Cardiac muscle cell (in vitro differentiated cells and primary cell): ENCODE measurements at regions not wholly inside any gene's neighbourhood (a gene's known extent, or its start where the extent isn't known, plus 50 kb on each side); places are given as distances from the start of the nearest gene placed in this dataset.

ENCODE experiments used
- DNase-seq, 2 donors: peaks; one replicate each; pipeline versions ENCODE4 v3.0.0 to v3.0.0-alpha.2; 2010 to 2017; ENCODE audit warnings: low read depth in 1 of 2, low spot score in 1 of 2
- H3K27ac ChIP-seq: fragments of 200-600 bp; sonication (generic); 2 replicates; pipeline ENCODE4 v1.5.1; 2016
- H3K27me3 ChIP-seq: fragments of 200-600 bp; sonication (generic); 2 replicates; pipeline ENCODE4 v1.6.0; 2016; ENCODE audit warnings: control low read depth
- H3K36me3 ChIP-seq: fragments of 200-600 bp; sonication (generic); 2 replicates; pipeline ENCODE4 v1.5.1; 2016; ENCODE audit warnings: control low read depth
- H3K4me1 ChIP-seq: fragments of 200-600 bp; sonication (generic); 2 replicates; pipeline ENCODE4 v1.8.1; 2017; ENCODE audit warnings: low read depth, mild to moderate bottlenecking, mixed run types
- H3K4me3 ChIP-seq: fragments of 200-600 bp; sonication (generic); 2 replicates; pipeline ENCODE4 v1.5.1; 2016; ENCODE audit warnings: mild to moderate bottlenecking
- H3K9me3 ChIP-seq: fragments of 200-600 bp; sonication (generic); 2 replicates; pipeline ENCODE4 v1.5.1; 2017; ENCODE audit warnings: low read depth, mild to moderate bottlenecking, control low read depth
- TF ChIP-seq, protein P1 (sequence below): IDR thresholded peaks from 2 replicates; pipeline ENCODE4 v1.5.1; 2012; ENCODE audit warnings: low read depth, mild to moderate bottlenecking, low read length

DNA sequence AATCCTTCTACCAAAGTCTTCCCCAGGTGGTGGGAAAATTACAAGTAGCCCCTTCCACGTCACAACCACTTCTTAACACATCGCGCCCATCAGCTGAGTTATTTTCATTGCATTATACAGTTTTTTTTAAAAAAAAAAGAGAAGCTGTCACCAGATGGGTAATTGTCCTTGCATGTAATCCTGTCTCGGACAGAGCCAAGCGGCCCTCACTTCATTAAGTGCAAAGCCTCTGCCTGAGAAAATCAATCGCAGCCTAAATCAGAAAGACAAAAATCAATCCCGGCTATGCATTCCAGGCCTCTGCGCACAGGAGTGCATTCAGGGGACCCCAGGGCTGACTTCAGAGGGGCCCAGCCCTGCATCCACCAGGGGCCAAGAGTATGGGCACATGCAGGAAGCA, 538.9 kb downstream of the NPHP4 start:
- H3K9me3 ChIP-seq = no peaks in the 10 kb centered on the region
- H3K36me3 ChIP-seq = no peaks in the 10 kb centered on the region
- no peak overlapping the region for H3K4me3 ChIP-seq
- DNase-seq = no peak
- H3K4me1 ChIP-seq = no peaks in the 10 kb centered on the region
- TF ChIP-seq, protein P1, sequence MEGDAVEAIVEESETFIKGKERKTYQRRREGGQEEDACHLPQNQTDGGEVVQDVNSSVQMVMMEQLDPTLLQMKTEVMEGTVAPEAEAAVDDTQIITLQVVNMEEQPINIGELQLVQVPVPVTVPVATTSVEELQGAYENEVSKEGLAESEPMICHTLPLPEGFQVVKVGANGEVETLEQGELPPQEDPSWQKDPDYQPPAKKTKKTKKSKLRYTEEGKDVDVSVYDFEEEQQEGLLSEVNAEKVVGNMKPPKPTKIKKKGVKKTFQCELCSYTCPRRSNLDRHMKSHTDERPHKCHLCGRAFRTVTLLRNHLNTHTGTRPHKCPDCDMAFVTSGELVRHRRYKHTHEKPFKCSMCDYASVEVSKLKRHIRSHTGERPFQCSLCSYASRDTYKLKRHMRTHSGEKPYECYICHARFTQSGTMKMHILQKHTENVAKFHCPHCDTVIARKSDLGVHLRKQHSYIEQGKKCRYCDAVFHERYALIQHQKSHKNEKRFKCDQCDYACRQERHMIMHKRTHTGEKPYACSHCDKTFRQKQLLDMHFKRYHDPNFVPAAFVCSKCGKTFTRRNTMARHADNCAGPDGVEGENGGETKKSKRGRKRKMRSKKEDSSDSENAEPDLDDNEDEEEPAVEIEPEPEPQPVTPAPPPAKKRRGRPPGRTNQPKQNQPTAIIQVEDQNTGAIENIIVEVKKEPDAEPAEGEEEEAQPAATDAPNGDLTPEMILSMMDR = no peak
- H3K27ac ChIP-seq = no peak overlapping the region
- H3K27me3 ChIP-seq = peaks cover 16% of the 10 kb centered on the region

DNA sequence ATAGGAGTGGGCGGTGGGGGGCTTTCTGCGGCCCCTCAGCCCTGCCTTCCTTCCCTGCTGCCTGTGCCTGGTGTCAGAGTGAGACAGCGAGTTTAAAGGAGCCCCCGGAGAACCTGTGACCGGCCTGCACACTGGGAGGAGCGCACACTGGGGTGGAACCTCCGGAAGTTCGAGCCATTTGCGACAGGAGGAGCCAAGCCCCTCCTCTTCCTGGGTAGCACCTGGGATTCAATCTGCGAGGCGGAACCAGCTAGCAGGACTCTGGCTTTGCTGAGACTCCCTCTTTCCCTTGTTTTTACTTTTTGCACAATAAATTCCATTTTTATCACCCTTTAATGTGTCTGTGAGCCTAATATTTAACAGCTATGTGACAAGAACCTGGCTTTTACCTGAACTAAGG, 540.6 kb downstream of the NPHP4 start:
- Histone ChIP-seq H3K27me3 (peaks cover 13% of the 10 kb centered on the region), H3K36me3 (no peaks in the 10 kb centered on the region), H3K4me3 (no peak overlapping the region), H3K27ac (no peak overlapping the region), H3K9me3 (no peaks in the 10 kb centered on the region), H3K4me1 (no peaks in the 10 kb centered on the region)
- TF ChIP-seq, protein P1 = no peak
- DNase-seq = no peak

DNA sequence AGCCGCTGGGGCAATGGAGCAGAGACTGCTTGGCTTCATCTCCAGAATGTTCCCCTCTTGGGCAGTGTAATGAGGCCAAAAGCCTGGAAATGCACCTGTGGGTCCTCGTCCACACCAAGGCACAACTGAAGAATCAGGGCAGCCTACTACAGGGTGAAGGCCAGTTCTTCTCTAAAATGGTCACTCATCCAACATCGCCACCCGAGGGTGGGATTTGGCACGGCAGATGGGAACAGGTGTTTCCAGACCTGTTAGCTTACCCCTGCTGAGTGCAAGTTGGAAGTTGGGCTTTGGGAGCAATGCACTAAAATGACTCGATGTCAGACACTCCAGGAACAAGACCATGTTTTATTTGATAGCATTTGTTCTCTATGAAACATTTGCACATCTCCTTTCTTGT, 543.7 kb downstream of the NPHP4 start:
- Histone ChIP-seq H3K4me3 (no peak overlapping the region), H3K27me3 (no peaks in the 10 kb centered on the region), H3K9me3 (no peaks in the 10 kb centered on the region), H3K36me3 (no peaks in the 10 kb centered on the region), H3K4me1 (no peaks in the 10 kb centered on the region), H3K27ac (no peak overlapping the region)
- TF ChIP-seq, protein P1 = no peak
- DNase-seq = no peak

DNA sequence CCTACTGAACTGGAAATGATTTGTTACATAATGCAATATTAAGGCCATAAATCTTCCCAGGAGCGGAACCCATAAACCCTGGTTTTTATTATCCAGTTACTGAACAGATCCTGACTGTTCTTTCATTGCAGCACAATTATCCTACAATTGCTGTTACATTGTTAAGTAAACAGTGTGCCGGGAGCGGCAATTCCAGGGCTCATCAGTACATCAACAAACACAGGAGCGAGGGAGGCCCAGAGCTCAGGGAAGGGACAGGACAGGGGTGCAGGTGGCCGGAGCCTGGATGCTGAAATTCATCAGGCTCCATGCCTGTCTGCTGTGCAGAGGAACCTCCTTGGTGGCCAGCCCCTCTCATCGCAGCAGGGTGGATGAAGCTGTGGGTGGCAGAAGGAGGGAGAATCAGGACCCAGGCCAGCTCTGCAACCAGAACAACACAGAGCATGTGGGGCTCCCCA, 544.7 kb downstream of the NPHP4 start:
- H3K27ac ChIP-seq = no peak overlapping the region
- TF ChIP-seq, protein P1 = no peak
- no peak overlapping the region for H3K4me3 ChIP-seq
- no peaks in the 10 kb centered on the region for H3K27me3 ChIP-seq
- no peaks in the 10 kb centered on the region for H3K9me3 ChIP-seq
- no peaks in the 10 kb centered on the region for H3K4me1 ChIP-seq
- no peak for DNase-seq
- no peaks in the 10 kb centered on the region for H3K36me3 ChIP-seq

DNA sequence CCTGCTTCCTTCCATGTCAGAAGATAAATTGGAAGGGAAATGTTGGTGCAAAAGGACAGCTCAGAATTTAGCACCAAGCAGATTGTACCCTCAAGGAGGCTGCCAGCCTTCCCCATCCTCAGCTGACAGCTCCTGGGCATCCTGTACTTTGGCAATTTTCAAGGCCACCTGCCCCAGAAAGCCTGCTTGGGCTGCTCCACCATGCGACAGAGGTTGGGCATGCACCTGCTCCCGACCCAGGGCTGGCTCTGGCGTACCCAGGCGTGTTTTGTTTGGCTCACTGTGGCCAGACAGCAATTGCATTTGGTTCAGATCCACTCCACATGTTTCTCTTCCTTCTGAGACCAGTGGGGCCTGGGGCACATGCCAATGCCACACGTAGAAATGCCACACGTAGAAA, 547.8 kb downstream of the NPHP4 start:
- no peaks in the 10 kb centered on the region for H3K9me3 ChIP-seq
- no peak overlapping the region for H3K27ac ChIP-seq
- DNase-seq = no peak
- no peak overlapping the region for H3K4me3 ChIP-seq
- no peaks in the 10 kb centered on the region for H3K27me3 ChIP-seq
- TF ChIP-seq, protein P1 = no peak
- H3K4me1 ChIP-seq = no peaks in the 10 kb centered on the region
- H3K36me3 ChIP-seq = no peaks in the 10 kb centered on the region

DNA sequence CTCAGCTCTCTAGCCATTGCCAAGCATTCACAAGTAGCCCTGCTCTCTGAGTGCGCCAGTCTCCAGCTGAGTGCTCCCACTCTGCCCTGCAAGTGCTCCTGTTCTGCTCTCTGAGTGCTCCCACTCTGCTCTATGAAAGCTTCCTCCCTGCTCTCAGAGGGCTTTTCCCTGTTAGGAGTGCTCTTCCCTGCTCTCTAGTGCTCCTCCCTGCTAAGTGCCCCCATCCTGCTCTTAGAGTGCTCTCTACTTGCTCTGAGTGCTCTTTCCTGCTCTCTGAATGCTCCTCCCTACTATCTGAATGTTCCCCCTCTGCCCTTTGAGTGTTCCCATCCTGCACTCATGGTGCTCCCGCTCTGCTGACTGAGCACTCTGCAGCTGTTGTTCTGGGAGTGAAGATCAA, 555.4 kb downstream of the NPHP4 start:
- H3K4me3 ChIP-seq = no peak overlapping the region
- H3K4me1 ChIP-seq = no peaks in the 10 kb centered on the region
- no peaks in the 10 kb centered on the region for H3K27me3 ChIP-seq
- TF ChIP-seq, protein P1 = no peak
- H3K9me3 ChIP-seq = no peaks in the 10 kb centered on the region
- H3K36me3 ChIP-seq = no peaks in the 10 kb centered on the region
- no peak for DNase-seq
- H3K27ac ChIP-seq = no peak overlapping the region
